Endothelial cell of umbilical vein (primary cell): ENCODE measurements at regions not wholly inside any gene's neighbourhood (a gene's known extent, or its start where the extent isn't known, plus 50 kb on each side); places are given as distances from the start of the nearest gene placed in this dataset.
A peak's percentile ranks its signal among the peaks of the same experiment; 100 is the strongest.

Experiments used
- EZH2 ChIP-seq: IDR thresholded peaks from 2 replicates; pipeline ENCODE4 v1.6.1; 2012; ENCODE audit warnings: borderline replicate concordance, low read depth, mild to moderate bottlenecking, moderate library complexity, low read length, inconsistent platforms; ENCODE audit not compliant: severe bottlenecking
- FOS ChIP-seq: IDR thresholded peaks from 2 replicates; pipeline ENCODE4 v1.6.1; 2011; ENCODE audit warnings: mild to moderate bottlenecking, low read length, moderate library complexity, borderline replicate concordance; ENCODE audit not compliant: insufficient read depth
- POLR2A ChIP-seq: IDR thresholded peaks from 2 replicates; pipeline ENCODE4 v1.6.1; 2012; ENCODE audit warnings: low read depth, mild to moderate bottlenecking, control low read depth, low read length
- POLR2AphosphoS5 ChIP-seq: IDR thresholded peaks from 2 replicates; pipeline ENCODE4 v1.6.1; 2012; ENCODE audit warnings: low read depth, mild to moderate bottlenecking, control low read depth, low read length, moderate library complexity; ENCODE audit not compliant: insufficient read depth
- TF ChIP-seq, protein P1 (sequence below), 2 donors: IDR thresholded peaks; 1 replicate in 1 of 2; 2 replicates in 1 of 2; pipeline ENCODE4 v1.5.1; 2011; ENCODE audit warnings: low read length in 2 of 2, mild to moderate bottlenecking in 2 of 2, moderate library complexity in 2 of 2, control low read depth in 1 of 2, inconsistent platforms in 1 of 2, low read depth in 1 of 2; ENCODE audit not compliant: insufficient read depth in 1 of 2; ENCODE audit errors: extremely low read depth in 1 of 2

DNA sequence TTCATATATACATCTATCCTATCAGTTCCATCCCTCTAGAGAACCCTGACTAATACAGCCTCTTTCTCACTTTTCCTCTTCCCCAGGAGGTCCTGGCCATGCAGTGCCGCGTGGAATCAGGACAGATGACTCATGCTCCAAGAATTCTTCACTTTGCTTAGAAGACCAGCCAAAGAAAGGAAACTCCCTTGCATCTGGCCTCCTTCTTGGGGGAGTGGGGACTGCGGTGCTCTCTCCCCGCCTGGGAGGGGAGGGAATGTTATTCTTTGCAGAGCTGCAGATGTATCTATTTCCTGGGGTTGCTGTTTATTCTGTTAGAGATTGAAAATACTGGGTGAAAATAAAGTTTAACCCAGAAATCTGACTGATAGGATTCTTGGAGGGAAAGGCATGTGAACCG is 111.5 kb upstream of the SH3BP4 start:
- TF ChIP-seq POLR2A (no peak), EZH2 (no peak), POLR2AphosphoS5 (peak; percentile 86), FOS (peak; percentile 96)
- TF ChIP-seq, protein P1, sequence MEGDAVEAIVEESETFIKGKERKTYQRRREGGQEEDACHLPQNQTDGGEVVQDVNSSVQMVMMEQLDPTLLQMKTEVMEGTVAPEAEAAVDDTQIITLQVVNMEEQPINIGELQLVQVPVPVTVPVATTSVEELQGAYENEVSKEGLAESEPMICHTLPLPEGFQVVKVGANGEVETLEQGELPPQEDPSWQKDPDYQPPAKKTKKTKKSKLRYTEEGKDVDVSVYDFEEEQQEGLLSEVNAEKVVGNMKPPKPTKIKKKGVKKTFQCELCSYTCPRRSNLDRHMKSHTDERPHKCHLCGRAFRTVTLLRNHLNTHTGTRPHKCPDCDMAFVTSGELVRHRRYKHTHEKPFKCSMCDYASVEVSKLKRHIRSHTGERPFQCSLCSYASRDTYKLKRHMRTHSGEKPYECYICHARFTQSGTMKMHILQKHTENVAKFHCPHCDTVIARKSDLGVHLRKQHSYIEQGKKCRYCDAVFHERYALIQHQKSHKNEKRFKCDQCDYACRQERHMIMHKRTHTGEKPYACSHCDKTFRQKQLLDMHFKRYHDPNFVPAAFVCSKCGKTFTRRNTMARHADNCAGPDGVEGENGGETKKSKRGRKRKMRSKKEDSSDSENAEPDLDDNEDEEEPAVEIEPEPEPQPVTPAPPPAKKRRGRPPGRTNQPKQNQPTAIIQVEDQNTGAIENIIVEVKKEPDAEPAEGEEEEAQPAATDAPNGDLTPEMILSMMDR (IDR thresholded peaks at IDR 0.05; ENCODE audit: extremely low read depth in 1 of 2, insufficient read depth in 1 of 2, low read depth in 1 of 2, low read length in 2 of 2): no peak
